ENCODE measurements at regions not wholly inside any gene's neighbourhood (a gene's known extent, or its start where the extent isn't known, plus 50 kb on each side); places are given as distances from the start of the nearest gene placed in this dataset.

GRCh38 chr14:42927313-42927712, 1320.6 kb downstream of the LRFN5 start:
- no peak for DNase-seq (ENCODE audit: low spot score)

- DNase-seq (ENCODE audit: low spot score): no peak
Measured at GRCh38 chr14:42921901-42922300, 1315.2 kb downstream of the LRFN5 start.

GRCh38 chr14:42918615-42919014, 1311.9 kb downstream of the LRFN5 start:
- DNase-seq (ENCODE audit: low spot score): no peak

- peak; percentile 2 for DNase-seq (ENCODE audit: low spot score)
Measured at GRCh38 chr14:42911642-42912041, 1305.0 kb downstream of the LRFN5 start.

GRCh38 chr14:42909659-42910058, 1303.0 kb downstream of the LRFN5 start:
- no peak for DNase-seq (ENCODE audit: low spot score)

GRCh38 chr14:42893183-42893582, 1286.5 kb downstream of the LRFN5 start:
- no peak for DNase-seq (ENCODE audit: low spot score)

- peak; percentile 78 for DNase-seq (ENCODE audit: low spot score)
Measured at GRCh38 chr14:42884100-42884499, 1277.4 kb downstream of the LRFN5 start.

GRCh38 chr14:42877716-42878115, 1271.0 kb downstream of the LRFN5 start:
- no peak for DNase-seq (ENCODE audit: low spot score)

- no peak for DNase-seq (ENCODE audit: low spot score)
Measured at GRCh38 chr14:42872786-42873185, 1266.1 kb downstream of the LRFN5 start.

- DNase-seq (ENCODE audit: low spot score): peak; percentile 39
Measured at GRCh38 chr14:42869681-42870080, 1263.0 kb downstream of the LRFN5 start.

GRCh38 chr14:42862114-42862513, 1255.4 kb downstream of the LRFN5 start:
- no peak for DNase-seq (ENCODE audit: low spot score)

- DNase-seq (ENCODE audit: low spot score): no peak
Measured at GRCh38 chr14:42860371-42860770, 1253.7 kb downstream of the LRFN5 start.

- DNase-seq (ENCODE audit: low spot score): no peak
Measured at GRCh38 chr14:42856106-42856505, 1249.4 kb downstream of the LRFN5 start.

GRCh38 chr14:42855085-42855484, 1248.4 kb downstream of the LRFN5 start:
- DNase-seq (ENCODE audit: low spot score): no peak

GRCh38 chr14:42854061-42854460, 1247.4 kb downstream of the LRFN5 start:
- DNase-seq (ENCODE audit: low spot score): no peak

GRCh38 chr14:42848652-42849051, 1242.0 kb downstream of the LRFN5 start:
- DNase-seq (ENCODE audit: low spot score): no peak

- no peak for DNase-seq (ENCODE audit: low spot score)
Measured at GRCh38 chr14:42814817-42815216, 1208.1 kb downstream of the LRFN5 start.

GRCh38 chr14:42806909-42807315, 1200.2 kb downstream of the LRFN5 start:
- DNase-seq (ENCODE audit: low spot score): no peak

- DNase-seq (ENCODE audit: low spot score): no peak
Measured at GRCh38 chr14:42804141-42804540, 1197.5 kb downstream of the LRFN5 start.

GRCh38 chr14:42802346-42802745, 1195.7 kb downstream of the LRFN5 start:
- no peak for DNase-seq (ENCODE audit: low spot score)

GRCh38 chr14:42792166-42792565, 1185.5 kb downstream of the LRFN5 start:
- DNase-seq (ENCODE audit: low spot score): no peak

- no peak for DNase-seq (ENCODE audit: low spot score)
Measured at GRCh38 chr14:42782754-42783153, 1176.1 kb downstream of the LRFN5 start.

GRCh38 chr14:42778984-42779383, 1172.3 kb downstream of the LRFN5 start:
- peak; percentile 32 for DNase-seq (ENCODE audit: low spot score)

- no peak for DNase-seq (ENCODE audit: low spot score)
Measured at GRCh38 chr14:42750771-42751170, 1144.1 kb downstream of the LRFN5 start.

- DNase-seq (ENCODE audit: low spot score): no peak
Measured at GRCh38 chr14:42742084-42742483, 1135.4 kb downstream of the LRFN5 start.
